ENCODE measurements at regions not wholly inside any gene's neighbourhood (a gene's known extent, or its start where the extent isn't known, plus 50 kb on each side); places are given as distances from the start of the nearest gene placed in this dataset.

GRCh38 chr12:114302606-114303315, 103.2 kb downstream of the TBX5 start:
- no peak for DNase-seq (ENCODE audit: extremely low read depth, low read depth)

DNA sequence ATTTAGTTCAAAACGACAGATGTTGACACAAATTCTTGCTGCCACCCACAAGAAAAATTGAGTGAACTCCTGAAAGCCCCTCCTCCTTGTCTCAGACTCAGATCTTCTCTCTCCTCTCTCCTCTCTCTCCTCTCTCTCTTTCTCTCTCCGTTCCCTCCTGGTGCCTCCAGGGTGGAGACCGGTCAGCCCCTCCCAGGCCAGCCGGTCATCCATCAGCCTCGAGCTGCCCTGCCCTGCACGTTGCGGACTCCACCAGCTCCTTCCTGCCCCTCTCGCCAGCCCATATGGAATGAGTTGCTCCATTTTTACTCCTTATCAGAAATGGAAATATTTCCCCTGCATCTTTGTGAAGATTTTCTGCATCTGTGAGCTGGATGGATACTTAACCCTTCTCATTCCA, 103.8 kb downstream of the TBX5 start:
- DNase-seq (ENCODE audit: extremely low read depth, low read depth) = no peak

GRCh38 chr12:114294303-114294685, 111.7 kb downstream of the TBX5 start:
- DNase-seq (ENCODE audit: extremely low read depth, low read depth) = no peak

DNA sequence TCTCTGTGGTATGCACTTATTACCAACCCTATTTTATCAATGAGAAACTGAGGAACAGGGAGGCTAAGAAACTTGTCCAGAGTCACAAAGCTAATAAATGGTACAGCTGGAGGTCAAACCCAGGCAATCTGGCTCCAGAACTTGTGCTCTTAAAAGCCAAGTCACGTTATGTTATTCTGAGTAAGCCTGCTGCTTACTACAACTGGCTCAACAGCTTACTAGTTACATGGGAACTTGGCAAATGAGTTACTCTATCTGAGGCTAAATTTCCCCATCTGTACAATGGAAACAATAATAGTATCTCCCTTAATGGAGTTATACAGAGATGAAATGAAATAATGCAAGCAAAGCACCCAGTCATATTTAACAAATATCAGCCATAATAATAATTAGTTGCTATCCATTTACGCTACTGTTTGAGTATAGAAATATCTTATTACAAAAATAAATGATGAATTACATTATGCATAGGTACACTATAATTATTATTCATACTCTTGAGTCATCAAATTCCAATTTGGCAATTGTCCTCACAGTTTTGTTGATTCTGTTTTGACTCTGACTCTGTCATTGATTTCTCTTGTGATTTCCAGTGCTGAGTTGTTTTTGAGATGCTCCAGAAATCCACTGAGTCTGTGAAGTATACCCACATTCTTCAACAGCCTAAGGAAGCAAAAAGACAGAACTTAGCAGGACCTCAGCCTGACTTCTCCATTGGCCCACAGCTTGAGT, 112.2 kb downstream of the TBX5 start:
- DNase-seq (ENCODE audit: extremely low read depth, low read depth) = no peak

- no peak for DNase-seq (ENCODE audit: extremely low read depth, low read depth)
Observed at GRCh38 chr12:114293073-114293472, 112.9 kb downstream of the TBX5 start.

DNA sequence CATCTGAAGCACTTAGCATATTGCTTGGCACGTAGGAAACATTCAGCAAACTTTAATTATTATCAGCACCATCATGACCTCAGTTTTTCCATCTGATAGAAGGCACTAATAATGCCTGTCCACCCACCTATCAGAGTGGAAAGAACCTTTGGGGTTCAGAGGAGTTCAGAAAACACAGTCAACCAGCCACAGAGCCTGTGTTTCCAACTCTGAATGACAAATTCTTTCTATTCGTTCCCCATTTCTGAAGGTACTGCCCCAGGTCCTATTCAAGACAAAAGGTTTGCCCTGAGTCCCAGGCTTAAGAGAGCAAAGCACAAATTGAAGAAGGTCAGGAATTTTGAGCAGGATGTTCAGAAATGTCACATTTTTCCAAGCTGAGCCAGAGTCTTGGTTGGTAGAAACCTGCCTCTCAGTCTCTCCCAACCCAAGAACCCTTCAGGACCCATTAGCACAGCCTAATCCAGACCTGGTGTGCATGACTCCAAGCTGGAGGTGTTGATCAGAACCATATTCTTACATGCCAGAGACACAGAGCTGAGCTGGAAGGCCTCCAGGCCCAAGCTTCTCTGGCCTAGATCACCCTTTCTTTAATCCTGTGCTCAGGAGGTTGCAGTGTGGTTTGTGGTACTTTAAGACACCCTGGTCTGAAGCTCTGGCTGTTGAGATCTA, 114.4 kb downstream of the TBX5 start:
- DNase-seq (ENCODE audit: extremely low read depth, low read depth) = no peak

- DNase-seq (ENCODE audit: extremely low read depth, low read depth) = no peak
Observed at GRCh38 chr12:114287821-114288525, 118.0 kb downstream of the TBX5 start.

GRCh38 chr12:114286145-114286544, 119.8 kb downstream of the TBX5 start:
- DNase-seq (ENCODE audit: extremely low read depth, low read depth) = no peak

DNA sequence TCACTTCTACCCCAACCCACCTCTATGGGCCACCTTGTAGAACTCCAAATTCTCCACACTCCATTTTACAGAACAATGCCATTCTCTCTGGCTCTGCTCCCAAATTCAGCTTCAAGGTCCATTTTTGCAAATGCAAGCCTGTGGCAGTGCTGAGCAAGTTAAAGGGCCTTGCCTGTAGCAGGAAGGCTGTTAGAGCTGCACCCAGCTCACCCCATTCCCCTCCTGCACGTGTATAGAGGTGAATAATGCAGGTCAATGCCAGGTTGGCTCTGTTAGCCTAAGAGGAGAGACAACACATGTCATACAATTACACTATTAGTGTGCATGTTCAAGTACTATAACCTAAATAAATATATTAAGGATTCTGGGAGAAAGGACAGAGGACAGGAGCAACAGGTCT, 120.4 kb downstream of the TBX5 start:
- no peak for DNase-seq (ENCODE audit: extremely low read depth, low read depth)

DNA sequence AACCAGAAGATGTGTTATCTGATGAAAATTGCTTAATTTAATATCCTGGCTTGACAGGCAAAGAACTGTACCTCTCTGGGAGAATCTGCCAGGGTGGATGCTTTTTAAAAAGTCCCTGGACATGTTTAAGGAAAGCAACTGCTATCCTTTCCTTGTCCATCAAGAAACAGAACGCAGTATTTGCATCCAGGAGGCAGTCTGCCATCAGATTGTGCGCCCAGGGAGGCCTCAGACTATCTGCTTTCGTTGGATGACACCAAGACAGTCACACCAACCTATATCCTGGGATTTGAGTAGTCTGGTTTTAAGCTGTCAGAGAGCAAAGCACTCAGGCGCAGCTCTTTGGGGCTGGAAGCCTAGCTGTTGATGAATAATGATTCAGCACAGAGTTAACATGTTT, 121.9 kb downstream of the TBX5 start:
- no peak for DNase-seq (ENCODE audit: extremely low read depth, low read depth)

GRCh38 chr12:114275932-114276785, 129.8 kb downstream of the TBX5 start:
- DNase-seq (ENCODE audit: extremely low read depth, low read depth) = no peak

DNA sequence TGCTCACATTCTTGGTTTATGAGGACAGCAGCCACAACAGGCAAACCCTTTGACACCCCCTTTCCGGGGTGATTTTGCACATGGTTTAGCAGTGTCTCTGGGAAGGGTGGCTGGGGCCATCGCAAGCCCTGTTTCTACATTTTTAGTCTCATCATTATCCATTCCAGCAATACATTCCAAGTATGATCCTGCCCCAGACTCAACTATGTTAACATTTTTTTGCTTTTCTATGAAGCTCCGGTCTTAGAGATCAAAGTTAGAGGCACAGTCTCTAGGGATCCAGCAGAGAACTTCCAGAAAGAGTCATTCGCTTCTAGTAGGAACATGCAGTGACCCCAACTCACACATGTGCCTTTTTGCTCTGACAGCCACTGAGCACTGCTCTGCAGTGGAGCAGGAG, 130.9 kb downstream of the TBX5 start:
- DNase-seq (ENCODE audit: extremely low read depth, low read depth) = no peak

DNA sequence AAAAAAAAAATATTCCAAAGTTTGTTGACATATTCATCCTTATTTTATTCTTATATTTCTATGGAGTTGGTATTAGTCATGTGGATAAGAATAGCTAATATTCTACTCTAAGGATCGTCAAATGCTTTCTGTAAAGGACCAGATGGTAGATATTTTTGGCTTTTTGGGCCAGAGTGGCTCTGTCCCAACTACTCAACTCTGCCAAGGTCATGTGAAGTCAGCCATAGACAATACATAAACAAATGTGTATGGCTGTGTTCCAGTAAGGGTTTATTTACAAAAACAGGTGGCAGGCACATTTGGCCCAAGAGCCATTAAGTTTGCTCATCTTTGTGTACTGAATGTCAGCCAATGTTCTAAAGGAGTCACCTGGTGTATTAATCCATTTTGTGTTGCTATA, 131.8 kb downstream of the TBX5 start:
- no peak for DNase-seq (ENCODE audit: extremely low read depth, low read depth)

- DNase-seq (ENCODE audit: extremely low read depth, low read depth) = no peak
Observed at GRCh38 chr12:114272605-114273004, 133.3 kb downstream of the TBX5 start.

DNA sequence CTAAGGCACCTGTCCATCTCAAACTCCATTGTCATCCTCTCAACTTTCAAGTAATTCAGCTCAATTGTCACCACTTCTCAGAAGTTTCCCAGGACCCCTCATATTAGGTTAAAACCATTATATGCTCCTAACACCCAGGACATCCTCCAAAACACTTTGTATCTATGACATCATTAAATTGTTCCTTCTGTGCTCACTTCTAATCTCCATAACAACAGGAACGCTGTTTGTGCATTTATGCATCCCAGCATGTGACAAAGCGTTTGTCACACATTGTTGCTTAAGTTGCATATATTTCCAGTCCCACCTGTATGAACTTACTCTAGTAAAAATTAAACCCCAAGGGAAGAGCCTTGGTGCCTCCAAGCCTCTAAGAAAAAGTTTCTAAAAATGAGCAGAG, 133.9 kb downstream of the TBX5 start:
- no peak for DNase-seq (ENCODE audit: extremely low read depth, low read depth)

GRCh38 chr12:114269153-114269552, 136.8 kb downstream of the TBX5 start:
- DNase-seq (ENCODE audit: extremely low read depth, low read depth) = no peak

- no peak for DNase-seq (ENCODE audit: extremely low read depth, low read depth)
Observed at GRCh38 chr12:114266536-114266935, 139.4 kb downstream of the TBX5 start.

DNA sequence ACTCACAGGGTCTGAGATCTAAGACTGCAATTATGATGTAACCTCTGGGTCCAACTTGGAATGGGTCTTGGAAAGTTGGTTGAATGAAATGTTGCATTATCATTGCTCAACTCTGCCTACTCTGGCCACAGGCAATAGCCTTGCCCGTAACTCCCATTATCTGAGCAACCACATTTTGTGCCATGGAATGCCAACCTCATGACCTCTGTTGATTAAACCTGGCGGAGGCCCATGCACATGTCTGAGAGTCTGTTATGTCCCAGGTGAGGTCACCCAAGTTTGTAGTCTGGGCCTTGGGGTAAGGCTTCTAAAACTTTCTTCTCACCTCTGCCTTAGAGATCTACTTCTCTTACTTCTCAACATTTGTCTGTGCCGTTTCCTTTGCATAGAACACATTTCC, 140.9 kb downstream of the TBX5 start:
- DNase-seq (ENCODE audit: extremely low read depth, low read depth) = no peak

- DNase-seq (ENCODE audit: extremely low read depth, low read depth) = no peak
Observed at GRCh38 chr12:114263056-114263805, 142.7 kb downstream of the TBX5 start.

DNA sequence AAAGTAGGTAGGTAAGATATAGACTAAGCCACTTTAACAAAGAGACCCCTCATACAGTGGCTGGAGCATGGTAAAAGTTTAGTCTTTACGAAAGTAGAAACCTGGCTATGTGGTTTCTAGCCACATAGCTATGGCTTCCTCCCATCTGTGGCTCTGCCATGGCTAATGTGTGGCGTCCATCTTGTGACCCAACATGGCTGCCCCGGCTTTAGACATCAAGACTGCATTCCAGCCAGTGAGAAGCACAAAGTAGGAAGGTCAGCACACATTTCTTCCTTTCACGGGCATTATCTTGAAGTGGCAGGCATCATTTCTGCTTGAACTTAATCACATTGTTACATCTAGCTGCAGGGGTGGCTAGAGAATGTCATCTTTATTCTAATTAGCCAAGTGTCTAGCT, 148.3 kb downstream of the TBX5 start:
- DNase-seq (ENCODE audit: extremely low read depth, low read depth) = no peak

Data from NCI-H460 (cell line).